DOHH2 (cell line): ENCODE measurements at regions not wholly inside any gene's neighbourhood (a gene's known extent, or its start where the extent isn't known, plus 50 kb on each side); places are given as distances from the start of the nearest gene placed in this dataset.

ENCODE experiments used
- H3F3A ChIP-seq: fragments of 200-600 bp; sonication (generic), shearing (Covaris generic); 2 replicates; pipeline ENCODE4 v1.6.0; 2016; ENCODE audit warnings: antibody characterized with exemption, mild to moderate bottlenecking; ENCODE audit not compliant: control insufficient read depth, insufficient read depth
- H3K27ac ChIP-seq: fragments of 200-600 bp; sonication (generic); 2 replicates; pipeline ENCODE4 v1.5.1; 2014; ENCODE audit warnings: low read depth, mild to moderate bottlenecking, low read length, moderate library complexity
- H3K27me3 ChIP-seq: fragments of 200-600 bp; sonication (generic); 2 replicates; pipeline ENCODE4 v1.6.1; 2014; ENCODE audit warnings: mild to moderate bottlenecking, low read length, mixed read lengths; ENCODE audit not compliant: control insufficient read depth
- H3K36me3 ChIP-seq: fragments of 200-600 bp; sonication (generic); 2 replicates; pipeline ENCODE4 v1.6.1; 2014; ENCODE audit warnings: mild to moderate bottlenecking, low read length, moderate library complexity, mixed read lengths; ENCODE audit not compliant: control insufficient read depth
- H3K4me1 ChIP-seq: fragments of 200-600 bp; sonication (generic); 2 replicates; pipeline ENCODE4 v1.6.1; 2014; ENCODE audit warnings: mild to moderate bottlenecking, low read length, mixed read lengths; ENCODE audit not compliant: control insufficient read depth
- H3K4me2 ChIP-seq: fragments of 200-600 bp; sonication (generic); 2 replicates; pipeline ENCODE4 v1.6.0; 2014; ENCODE audit warnings: mild to moderate bottlenecking, low read length, moderate library complexity
- H3K4me3 ChIP-seq: fragments of 200-600 bp; sonication (generic); 2 replicates; pipeline ENCODE4 v1.5.1; 2014; ENCODE audit warnings: mild to moderate bottlenecking, low read length, mixed read lengths
- H3K79me2 ChIP-seq: fragments of 200-600 bp; sonication (generic); 2 replicates; pipeline ENCODE4 v1.6.1; 2014; ENCODE audit warnings: mild to moderate bottlenecking, low read length, mixed read lengths; ENCODE audit not compliant: control insufficient read depth
- H3K9me2 ChIP-seq: fragments of 200-600 bp; sonication (generic); replicated peaks from 2 replicates; pipeline ENCODE4 v1.6.1; 2014; ENCODE audit warnings: mild to moderate bottlenecking, low read length, mixed read lengths; ENCODE audit not compliant: control insufficient read depth
- H3K9me3 ChIP-seq: fragments of 200-600 bp; sonication (generic); 2 replicates; pipeline ENCODE4 v1.6.1; 2014; ENCODE audit warnings: antibody characterized with exemption, low read length, mixed read lengths; ENCODE audit not compliant: control insufficient read depth, insufficient read depth
- H4K20me1 ChIP-seq: fragments of 200-600 bp; sonication (generic); 2 replicates; pipeline ENCODE4 v1.6.0; 2014; ENCODE audit warnings: low read depth, mild to moderate bottlenecking, antibody characterized with exemption, low read length, moderate library complexity; ENCODE audit not compliant: control insufficient read depth, insufficient read depth
- EZH2phosphoT487 ChIP-seq: fragments of 200-600 bp; sonication (generic); IDR thresholded peaks from 2 replicates; pipeline ENCODE4 v1.6.1; 2017; ENCODE audit warnings: borderline replicate concordance, mild to moderate bottlenecking, antibody characterized with exemption, low read length, moderate library complexity, mixed read lengths
- TF ChIP-seq, protein P1 (sequence below): fragments of 200-600 bp; sonication (generic); IDR thresholded peaks from one replicate; pipeline ENCODE4 v1.5.1; 2014; ENCODE audit warnings: antibody characterized with exemption, mild to moderate bottlenecking, low read depth, low read length; ENCODE audit not compliant: poor library complexity, severe bottlenecking

DNA sequence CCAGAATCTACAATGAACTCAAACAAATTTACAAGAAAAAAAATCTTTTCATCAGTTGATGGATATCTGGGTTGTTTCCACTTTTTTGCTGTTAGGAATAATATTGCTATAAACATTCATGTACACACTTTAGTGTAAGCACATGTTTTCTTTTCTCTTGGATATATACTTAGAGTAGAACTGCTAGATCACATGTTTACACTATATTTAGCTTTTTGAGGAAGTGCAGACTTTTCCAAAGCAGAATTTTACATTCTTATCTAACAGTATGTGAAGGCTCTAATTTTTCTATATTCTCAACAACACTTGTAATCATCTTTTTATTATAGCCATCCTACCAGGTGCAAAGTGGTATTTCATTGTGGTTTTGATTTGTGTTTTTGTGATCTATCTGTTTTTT lies 103.6 kb upstream of the RMP24 start:
- H3K79me2 ChIP-seq, result no peaks in the 10 kb centered on the region
- H3K27ac ChIP-seq, result no peak overlapping the region
- no peak overlapping the region for H3K4me2 ChIP-seq
- H3K9me3 ChIP-seq, result no peaks in the 10 kb centered on the region
- no peaks in the 10 kb centered on the region for H3F3A ChIP-seq
- H3K4me3 ChIP-seq, result no peak overlapping the region
- no peaks in the 10 kb centered on the region for H3K36me3 ChIP-seq
- TF ChIP-seq EZH2phosphoT487, result no peak
- TF ChIP-seq, protein P1, sequence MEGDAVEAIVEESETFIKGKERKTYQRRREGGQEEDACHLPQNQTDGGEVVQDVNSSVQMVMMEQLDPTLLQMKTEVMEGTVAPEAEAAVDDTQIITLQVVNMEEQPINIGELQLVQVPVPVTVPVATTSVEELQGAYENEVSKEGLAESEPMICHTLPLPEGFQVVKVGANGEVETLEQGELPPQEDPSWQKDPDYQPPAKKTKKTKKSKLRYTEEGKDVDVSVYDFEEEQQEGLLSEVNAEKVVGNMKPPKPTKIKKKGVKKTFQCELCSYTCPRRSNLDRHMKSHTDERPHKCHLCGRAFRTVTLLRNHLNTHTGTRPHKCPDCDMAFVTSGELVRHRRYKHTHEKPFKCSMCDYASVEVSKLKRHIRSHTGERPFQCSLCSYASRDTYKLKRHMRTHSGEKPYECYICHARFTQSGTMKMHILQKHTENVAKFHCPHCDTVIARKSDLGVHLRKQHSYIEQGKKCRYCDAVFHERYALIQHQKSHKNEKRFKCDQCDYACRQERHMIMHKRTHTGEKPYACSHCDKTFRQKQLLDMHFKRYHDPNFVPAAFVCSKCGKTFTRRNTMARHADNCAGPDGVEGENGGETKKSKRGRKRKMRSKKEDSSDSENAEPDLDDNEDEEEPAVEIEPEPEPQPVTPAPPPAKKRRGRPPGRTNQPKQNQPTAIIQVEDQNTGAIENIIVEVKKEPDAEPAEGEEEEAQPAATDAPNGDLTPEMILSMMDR, result no peak
- H4K20me1 ChIP-seq, result no peaks in the 10 kb centered on the region
- 0 out of 2 replicates have a peak, but pooled peaks cover 6% of the 10 kb centered on the region for H3K27me3 ChIP-seq
- H3K9me2 ChIP-seq, result no peaks in the 10 kb centered on the region
- H3K4me1 ChIP-seq, result no peaks in the 10 kb centered on the region

GRCh38 chr18:35871337-35871736 lies 101.1 kb upstream of the RMP24 start:
- Histone ChIP-seq H3K27me3 (0 out of 2 replicates have a peak, but pooled peaks cover 9% of the 10 kb centered on the region), H3K4me1 (no peaks in the 10 kb centered on the region)

DNA sequence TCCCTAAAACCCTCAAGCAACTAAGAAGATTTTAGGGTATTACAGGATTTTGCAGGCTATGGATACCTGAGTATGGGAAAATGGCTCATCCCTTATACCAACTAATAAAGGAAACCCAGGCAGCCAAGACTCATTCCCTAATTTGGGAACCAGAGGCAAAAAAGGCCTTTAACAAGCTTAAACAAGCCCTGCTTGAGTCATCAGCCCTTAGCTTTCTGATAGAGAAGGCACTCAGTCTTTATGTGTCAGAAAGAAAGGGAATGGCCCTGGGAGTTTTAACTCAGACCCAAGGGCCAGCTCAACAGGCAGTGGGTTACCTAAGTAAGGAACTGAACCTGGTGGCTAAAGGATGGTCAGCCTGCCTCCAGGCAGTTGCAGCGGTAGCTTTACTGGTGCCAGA lies 96.9 kb upstream of the RMP24 start:
- no peaks in the 10 kb centered on the region for H3K79me2 ChIP-seq
- H3K4me3 ChIP-seq, result no peak overlapping the region

More at GRCh38 chr18:35871337-35871736, 101.1 kb upstream of the RMP24 start:
- Histone ChIP-seq H3K9me2 (no peaks in the 10 kb centered on the region), H3K27ac (no peak overlapping the region), H4K20me1 (no peaks in the 10 kb centered on the region), H3K36me3 (no peaks in the 10 kb centered on the region), H3K4me3 (no peak overlapping the region), H3K9me3 (no peaks in the 10 kb centered on the region), H3F3A (no peaks in the 10 kb centered on the region), H3K4me2 (no peak overlapping the region), H3K79me2 (no peaks in the 10 kb centered on the region)
- no peak for TF ChIP-seq EZH2phosphoT487
- TF ChIP-seq, protein P1, result no peak

More for the DNA sequence above, 96.9 kb upstream of the RMP24 start:
- Histone ChIP-seq H4K20me1 (no peaks in the 10 kb centered on the region), H3K4me1 (no peaks in the 10 kb centered on the region), H3K9me2 (no peaks in the 10 kb centered on the region), H3K36me3 (no peaks in the 10 kb centered on the region), H3K9me3 (no peaks in the 10 kb centered on the region), H3K27me3 (peaks cover 16% of the 10 kb centered on the region; the same call in 1 of the 2 replicates), H3K27ac (no peak overlapping the region), H3K4me2 (no peak overlapping the region), H3F3A (no peaks in the 10 kb centered on the region)
- TF ChIP-seq, protein P1, result no peak
- no peak for TF ChIP-seq EZH2phosphoT487
